Glutamatergic neuron (in vitro differentiated cells): ENCODE measurements at regions not wholly inside any gene's neighbourhood (a gene's known extent, or its start where the extent isn't known, plus 50 kb on each side); places are given as distances from the start of the nearest gene placed in this dataset.
"Not testable (repeated sequence)": the region's sequence is repeated elsewhere in the genome, so short reads cannot be mapped to it uniquely, and the experiment has no call there.

Source experiments
- DNase-seq: peaks from one replicate; pipeline ENCODE4 v3.0.0; 2022
- H3K27ac Mint-ChIP-seq: one replicate; pipeline ENCODE4 v1.8.0; 2020; ENCODE audit warnings: mild to moderate bottlenecking, mixed read lengths, inconsistent platforms; ENCODE audit not compliant: unreplicated experiment
- H3K27me3 Mint-ChIP-seq: one replicate; pipeline ENCODE4 v1.8.0; 2020; ENCODE audit warnings: mild to moderate bottlenecking, moderate library complexity, mixed read lengths, inconsistent platforms; ENCODE audit not compliant: unreplicated experiment
- H3K36me3 Mint-ChIP-seq: one replicate; pipeline ENCODE4 v1.8.0; 2020; ENCODE audit warnings: mild to moderate bottlenecking, mixed read lengths, inconsistent platforms; ENCODE audit not compliant: unreplicated experiment
- H3K4me1 Mint-ChIP-seq: one replicate; pipeline ENCODE4 v1.8.0; 2020; ENCODE audit warnings: mild to moderate bottlenecking, low read depth, mixed read lengths, inconsistent platforms; ENCODE audit not compliant: unreplicated experiment
- H3K4me3 Mint-ChIP-seq: one replicate; pipeline ENCODE4 v1.8.0; 2020; ENCODE audit warnings: mild to moderate bottlenecking, mixed read lengths, inconsistent platforms; ENCODE audit not compliant: unreplicated experiment
- H3K9me3 Mint-ChIP-seq: one replicate; pipeline ENCODE4 v1.8.0; 2020; ENCODE audit warnings: mild to moderate bottlenecking, moderate library complexity, mixed read lengths, inconsistent platforms; ENCODE audit not compliant: unreplicated experiment
- TF ChIP-seq, protein P1 (sequence below): fragments of 200-600 bp; sonication (generic); IDR thresholded peaks from one replicate; pipeline ENCODE4 v1.5.0; 2021; ENCODE audit not compliant: partially characterized antibody, unreplicated experiment

DNA sequence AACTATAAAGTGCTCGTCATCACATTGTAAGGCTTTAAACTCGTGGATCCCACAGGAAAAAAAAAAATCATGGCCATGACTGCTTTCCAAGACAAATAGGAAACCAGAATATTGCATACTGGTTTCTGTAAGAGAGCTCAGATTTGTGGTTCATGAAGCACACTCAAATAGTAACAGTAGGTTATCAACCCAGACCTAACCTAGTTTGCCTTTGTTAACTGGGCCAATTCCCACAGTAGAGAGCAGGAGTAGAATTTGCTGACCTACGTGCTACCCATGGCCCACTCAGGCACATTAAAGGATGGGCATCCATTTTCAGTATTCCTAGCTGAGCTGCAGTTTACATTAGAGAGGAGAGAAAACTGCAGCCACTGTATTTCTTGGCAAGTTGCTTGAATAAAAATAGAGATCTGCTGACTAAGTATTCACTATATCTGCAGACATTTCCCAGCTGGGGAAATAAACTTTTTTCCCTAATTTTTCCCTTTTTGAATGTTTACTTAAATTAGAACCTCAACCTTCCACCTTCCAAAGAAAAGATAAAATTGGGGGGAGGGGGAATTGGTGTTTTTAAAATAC lies 218.5 kb downstream of the SPANXN3 start:
- no peaks in the 10 kb centered on the region for H3K9me3 Mint-ChIP-seq
- DNase-seq, result no peak
- H3K36me3 Mint-ChIP-seq, result no peaks in the 10 kb centered on the region
- H3K4me1 Mint-ChIP-seq, result no peaks in the 10 kb centered on the region
- H3K27me3 Mint-ChIP-seq, result no peaks in the 10 kb centered on the region
- TF ChIP-seq, protein P1, sequence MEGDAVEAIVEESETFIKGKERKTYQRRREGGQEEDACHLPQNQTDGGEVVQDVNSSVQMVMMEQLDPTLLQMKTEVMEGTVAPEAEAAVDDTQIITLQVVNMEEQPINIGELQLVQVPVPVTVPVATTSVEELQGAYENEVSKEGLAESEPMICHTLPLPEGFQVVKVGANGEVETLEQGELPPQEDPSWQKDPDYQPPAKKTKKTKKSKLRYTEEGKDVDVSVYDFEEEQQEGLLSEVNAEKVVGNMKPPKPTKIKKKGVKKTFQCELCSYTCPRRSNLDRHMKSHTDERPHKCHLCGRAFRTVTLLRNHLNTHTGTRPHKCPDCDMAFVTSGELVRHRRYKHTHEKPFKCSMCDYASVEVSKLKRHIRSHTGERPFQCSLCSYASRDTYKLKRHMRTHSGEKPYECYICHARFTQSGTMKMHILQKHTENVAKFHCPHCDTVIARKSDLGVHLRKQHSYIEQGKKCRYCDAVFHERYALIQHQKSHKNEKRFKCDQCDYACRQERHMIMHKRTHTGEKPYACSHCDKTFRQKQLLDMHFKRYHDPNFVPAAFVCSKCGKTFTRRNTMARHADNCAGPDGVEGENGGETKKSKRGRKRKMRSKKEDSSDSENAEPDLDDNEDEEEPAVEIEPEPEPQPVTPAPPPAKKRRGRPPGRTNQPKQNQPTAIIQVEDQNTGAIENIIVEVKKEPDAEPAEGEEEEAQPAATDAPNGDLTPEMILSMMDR, result no peak
- no peak overlapping the region for H3K27ac Mint-ChIP-seq
- no peak overlapping the region for H3K4me3 Mint-ChIP-seq

DNA sequence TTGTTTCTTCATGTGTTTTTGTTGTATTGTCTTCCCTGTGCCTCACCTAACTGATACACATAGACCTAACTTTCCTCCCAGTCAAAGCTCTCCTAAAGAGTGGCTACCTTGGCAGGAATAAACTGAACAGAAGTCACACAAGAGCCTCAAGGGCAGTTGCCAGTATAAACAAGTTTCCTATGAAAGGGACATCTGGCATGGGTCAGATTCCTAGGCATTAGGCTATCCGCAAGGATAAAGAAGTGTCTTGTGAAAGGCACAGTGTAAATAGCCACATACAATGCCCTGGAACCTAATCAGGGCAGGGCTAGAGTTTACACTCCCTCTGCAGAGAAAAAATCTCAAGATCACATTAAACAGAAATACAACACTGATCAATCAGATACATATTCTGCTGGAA lies 220.8 kb downstream of the SPANXN3 start:
- no peak overlapping the region for H3K27ac Mint-ChIP-seq
- no peaks in the 10 kb centered on the region for H3K36me3 Mint-ChIP-seq
- H3K9me3 Mint-ChIP-seq, result no peaks in the 10 kb centered on the region
- no peaks in the 10 kb centered on the region for H3K27me3 Mint-ChIP-seq
- H3K4me1 Mint-ChIP-seq, result no peaks in the 10 kb centered on the region
- no peak overlapping the region for H3K4me3 Mint-ChIP-seq
- TF ChIP-seq, protein P1, result no peak
- no peak for DNase-seq

DNA sequence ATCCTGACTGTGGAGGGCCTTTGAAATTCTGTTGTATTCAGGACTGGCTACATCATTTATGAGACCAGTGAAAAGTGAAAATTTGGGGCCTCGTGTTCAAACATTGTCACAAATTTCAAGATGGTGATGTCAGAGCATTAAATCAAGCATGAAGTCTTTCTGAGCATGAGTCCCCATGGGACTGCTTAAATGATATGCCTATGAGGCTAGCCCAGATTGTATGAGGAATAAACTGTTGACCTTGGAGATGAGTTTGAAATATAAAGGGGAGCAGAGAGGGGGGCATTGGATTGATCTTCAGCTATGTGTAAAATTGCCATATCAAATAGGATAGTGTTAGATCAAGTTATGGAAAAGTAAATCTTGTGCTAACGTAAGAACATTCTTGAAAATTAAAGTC lies 230.0 kb downstream of the SPANXN3 start:
- Mint-ChIP-seq H3K4me1 (no peaks in the 10 kb centered on the region), H3K27me3 (peaks cover 2% of the 10 kb centered on the region), H3K9me3 (no peaks in the 10 kb centered on the region), H3K27ac (no peak overlapping the region), H3K36me3 (no peaks in the 10 kb centered on the region), H3K4me3 (no peak overlapping the region)
- TF ChIP-seq, protein P1, result no peak
- DNase-seq, result no peak

DNA sequence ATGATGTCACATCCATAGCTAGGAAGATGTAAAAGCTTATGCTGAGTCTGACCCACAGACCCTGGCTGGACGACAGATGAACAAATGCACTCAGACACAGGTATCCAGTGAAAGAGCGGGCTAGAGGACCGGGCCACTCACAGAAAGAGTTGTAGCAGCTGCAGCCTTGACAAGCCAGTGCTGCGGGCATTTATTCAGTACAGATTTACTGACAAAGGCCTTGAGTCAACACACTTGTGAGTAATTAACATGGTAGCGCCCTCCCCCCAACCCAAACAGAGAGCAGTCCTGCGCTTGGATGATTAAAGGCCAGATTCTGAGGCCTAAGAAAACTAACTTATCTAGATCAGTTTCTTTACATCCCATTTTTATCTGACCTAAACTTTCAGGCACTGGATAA lies 244.6 kb downstream of the SPANXN4 start:
- H3K27ac Mint-ChIP-seq, result no peak overlapping the region
- no peaks in the 10 kb centered on the region for H3K27me3 Mint-ChIP-seq
- no peaks in the 10 kb centered on the region for H3K36me3 Mint-ChIP-seq
- no peaks in the 10 kb centered on the region for H3K9me3 Mint-ChIP-seq
- TF ChIP-seq, protein P1, result no peak
- DNase-seq, result no peak
- H3K4me3 Mint-ChIP-seq, result no peak overlapping the region
- no peaks in the 10 kb centered on the region for H3K4me1 Mint-ChIP-seq

DNA sequence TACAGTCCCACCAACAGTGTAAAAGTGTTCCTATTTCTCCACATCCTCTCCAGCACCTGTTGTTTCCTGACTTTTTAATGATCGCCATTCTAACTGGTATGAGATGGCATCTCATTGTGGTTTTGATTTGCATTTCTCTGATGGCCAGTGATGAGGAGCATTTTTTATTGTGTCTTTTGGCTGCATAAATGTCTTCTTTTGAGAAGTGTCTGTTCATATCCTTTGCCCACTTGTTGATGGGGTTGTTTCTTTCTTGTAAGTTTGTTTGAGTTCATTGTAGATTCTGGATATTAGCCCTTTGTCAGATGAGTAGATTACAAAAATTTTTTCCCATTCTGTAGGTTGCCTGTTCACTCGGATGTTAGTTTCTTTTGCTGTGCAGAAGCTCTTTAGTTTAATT lies 218.9 kb downstream of the SPANXN4 start:
- H3K36me3 Mint-ChIP-seq, H3K27me3 Mint-ChIP-seq, H3K4me3 Mint-ChIP-seq, H3K27ac Mint-ChIP-seq, H3K9me3 Mint-ChIP-seq, H3K4me1 Mint-ChIP-seq, DNase-seq: not testable (repeated sequence)
